ENCODE measurements at regions not wholly inside any gene's neighbourhood (a gene's known extent, or its start where the extent isn't known, plus 50 kb on each side); places are given as distances from the start of the nearest gene placed in this dataset.

DNA sequence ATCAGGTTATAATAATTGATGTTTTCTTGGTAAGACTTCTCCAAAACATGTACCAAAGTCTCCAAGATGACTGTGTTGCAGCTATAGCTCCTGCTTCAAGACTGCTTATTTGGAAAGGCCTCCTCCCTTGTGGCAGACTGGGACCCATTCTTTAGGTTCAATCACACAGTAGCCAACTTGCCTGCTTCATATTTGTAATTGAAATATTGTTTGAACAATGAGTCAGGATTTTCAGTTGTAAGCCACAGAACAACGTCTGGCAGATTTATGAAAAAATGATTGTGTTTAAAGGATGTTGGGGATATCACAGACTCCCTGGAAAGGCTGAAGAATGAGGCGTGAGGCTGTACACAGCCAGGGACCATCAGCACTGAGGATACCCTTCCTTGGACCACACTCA, 458.9 kb downstream of the MED10 start:
- no peak for TF ChIP-seq CTCF (IDR thresholded peaks at IDR 0.05)
- no peak for TF ChIP-seq EZH2phosphoT487 (IDR thresholded peaks at IDR 0.05)
- no peak for TF ChIP-seq EZH2 (IDR thresholded peaks at IDR 0.05)
- no peak for DNase-seq (ENCODE audit: low spot score)
- Histone ChIP-seq H3F3A (ENCODE audit: low read depth) (no peaks in the 10 kb centered on the region), H2AFZ (replicated peaks) (no peak overlapping the region), H4K20me1 (ENCODE audit: low read depth) (no peaks in the 10 kb centered on the region), H3K4me3 (no peak overlapping the region), H3K79me2 (ENCODE audit: low read depth) (no peaks in the 10 kb centered on the region), H3K4me1 (no peaks in the 10 kb centered on the region), H3K9ac (no peak overlapping the region), H3K27ac (no peak overlapping the region), H3K27me3 (no peaks in the 10 kb centered on the region), H3K9me3 (ENCODE audit: low read depth) (no peaks in the 10 kb centered on the region), H3K36me3 (no peaks in the 10 kb centered on the region), H3K4me2 (no peak overlapping the region)
- H3K9me3 Mint-ChIP-seq, result no peaks in the 10 kb centered on the region
- H3K27ac Mint-ChIP-seq, result no peak overlapping the region
- H3K4me3 Mint-ChIP-seq, result no peak overlapping the region
- H3K36me3 Mint-ChIP-seq, result no peaks in the 10 kb centered on the region
- H3K27me3 Mint-ChIP-seq (ENCODE audit: insufficient read depth, low read depth), result peaks cover 4% of the 10 kb centered on the region
- no peaks in the 10 kb centered on the region for H3K4me1 Mint-ChIP-seq

- TF ChIP-seq CTCF (IDR thresholded peaks at IDR 0.05) (no peak), EZH2 (IDR thresholded peaks at IDR 0.05) (no peak), EZH2phosphoT487 (IDR thresholded peaks at IDR 0.05) (no peak)
- H3K27me3 Mint-ChIP-seq (ENCODE audit: insufficient read depth, low read depth), result no peaks in the 10 kb centered on the region
- Histone ChIP-seq H3K27me3 (no peaks in the 10 kb centered on the region), H3K36me3 (no peaks in the 10 kb centered on the region), H3F3A (ENCODE audit: low read depth) (no peaks in the 10 kb centered on the region), H3K27ac (no peak overlapping the region), H3K4me2 (no peak overlapping the region), H3K4me3 (no peak overlapping the region), H2AFZ (replicated peaks) (no peak overlapping the region), H3K4me1 (no peaks in the 10 kb centered on the region), H3K79me2 (ENCODE audit: low read depth) (no peaks in the 10 kb centered on the region), H3K9ac (no peak overlapping the region), H3K9me3 (ENCODE audit: low read depth) (no peaks in the 10 kb centered on the region), H4K20me1 (ENCODE audit: low read depth) (no peaks in the 10 kb centered on the region)
- H3K27ac Mint-ChIP-seq, result no peak overlapping the region
- DNase-seq (ENCODE audit: low spot score), result no peak
- no peaks in the 10 kb centered on the region for H3K36me3 Mint-ChIP-seq
- H3K4me1 Mint-ChIP-seq, result no peaks in the 10 kb centered on the region
- H3K4me3 Mint-ChIP-seq, result no peak overlapping the region
- H3K9me3 Mint-ChIP-seq, result no peaks in the 10 kb centered on the region
Measured at GRCh38 chr5:5906778-5907177, 471.6 kb downstream of the MED10 start.

DNA sequence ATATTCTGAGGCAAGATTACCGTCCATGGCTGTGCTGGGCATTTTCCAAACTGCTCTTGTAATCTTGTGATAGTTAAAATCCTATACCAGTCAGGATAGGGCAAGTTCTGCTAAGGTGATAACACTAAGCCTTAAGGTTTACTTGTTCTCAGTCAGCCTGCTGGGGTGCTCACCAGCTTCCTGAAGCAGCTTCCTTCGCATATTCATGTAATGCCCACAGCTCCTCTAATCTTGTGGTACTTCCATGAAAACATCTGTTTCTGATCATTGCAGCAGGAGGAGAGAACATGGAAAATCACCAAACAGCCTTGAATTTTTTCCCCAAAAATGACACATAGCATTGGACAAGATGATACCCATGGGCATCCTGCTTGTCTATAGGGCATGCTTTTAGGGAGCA, 473.2 kb downstream of the MED10 start:
- Histone ChIP-seq H3K27me3 (no peaks in the 10 kb centered on the region), H3K4me3 (no peak overlapping the region), H3K9me3 (ENCODE audit: low read depth) (no peaks in the 10 kb centered on the region), H3K36me3 (no peaks in the 10 kb centered on the region), H3K4me1 (no peaks in the 10 kb centered on the region), H3K27ac (no peak overlapping the region), H4K20me1 (ENCODE audit: low read depth) (no peaks in the 10 kb centered on the region), H3K4me2 (no peak overlapping the region), H2AFZ (replicated peaks) (no peak overlapping the region), H3K9ac (no peak overlapping the region), H3F3A (ENCODE audit: low read depth) (no peaks in the 10 kb centered on the region), H3K79me2 (ENCODE audit: low read depth) (no peaks in the 10 kb centered on the region)
- Mint-ChIP-seq H3K9me3 (no peaks in the 10 kb centered on the region), H3K27ac (no peak overlapping the region), H3K27me3 (ENCODE audit: insufficient read depth, low read depth) (no peaks in the 10 kb centered on the region), H3K36me3 (no peaks in the 10 kb centered on the region), H3K4me1 (no peaks in the 10 kb centered on the region), H3K4me3 (no peak overlapping the region)
- DNase-seq (ENCODE audit: low spot score), result no peak
- no peak for TF ChIP-seq CTCF (IDR thresholded peaks at IDR 0.05)
- TF ChIP-seq EZH2phosphoT487 (IDR thresholded peaks at IDR 0.05), result no peak
- no peak for TF ChIP-seq EZH2 (IDR thresholded peaks at IDR 0.05)

DNA sequence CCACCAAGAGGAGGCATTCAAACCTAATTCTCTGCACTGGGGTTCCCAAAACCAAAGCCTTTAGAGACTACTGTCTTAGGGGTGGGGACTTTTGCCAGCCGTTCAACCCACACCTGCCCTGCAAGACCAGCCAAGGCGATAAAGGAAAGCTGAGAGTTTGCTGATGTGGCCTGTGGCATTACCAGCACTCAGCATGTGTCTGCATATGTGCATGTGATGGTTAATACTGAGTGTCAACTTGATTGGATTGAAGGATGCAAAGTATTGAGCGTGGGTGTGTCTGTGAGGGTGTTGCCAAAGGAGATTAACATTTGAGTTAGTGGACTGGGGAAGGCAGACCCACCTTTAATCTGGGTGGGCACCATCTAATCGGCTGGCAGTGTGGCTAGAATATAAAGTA, 474.2 kb downstream of the MED10 start:
- H3K9me3 ChIP-seq (ENCODE audit: low read depth), result no peaks in the 10 kb centered on the region
- no peak overlapping the region for H3K4me2 ChIP-seq
- H3K27ac Mint-ChIP-seq, result no peak overlapping the region
- H3K36me3 Mint-ChIP-seq, result no peaks in the 10 kb centered on the region
- no peaks in the 10 kb centered on the region for H3K4me1 ChIP-seq
- H3K9ac ChIP-seq, result no peak overlapping the region
- H2AFZ ChIP-seq (replicated peaks), result no peak overlapping the region
- H3K4me3 Mint-ChIP-seq, result no peak overlapping the region
- no peak overlapping the region for H3K27ac ChIP-seq
- no peak overlapping the region for H3K4me3 ChIP-seq
- no peak for TF ChIP-seq EZH2phosphoT487 (IDR thresholded peaks at IDR 0.05)
- TF ChIP-seq CTCF (IDR thresholded peaks at IDR 0.05), result no peak
- TF ChIP-seq EZH2 (IDR thresholded peaks at IDR 0.05), result no peak
- no peaks in the 10 kb centered on the region for H3K79me2 ChIP-seq (ENCODE audit: low read depth)
- no peaks in the 10 kb centered on the region for H3K4me1 Mint-ChIP-seq
- no peaks in the 10 kb centered on the region for H3F3A ChIP-seq (ENCODE audit: low read depth)
- H3K9me3 Mint-ChIP-seq, result no peaks in the 10 kb centered on the region
- no peaks in the 10 kb centered on the region for H3K36me3 ChIP-seq
- H3K27me3 Mint-ChIP-seq (ENCODE audit: insufficient read depth, low read depth), result no peaks in the 10 kb centered on the region
- DNase-seq (ENCODE audit: low spot score), result no peak
- no peaks in the 10 kb centered on the region for H3K27me3 ChIP-seq
- no peaks in the 10 kb centered on the region for H4K20me1 ChIP-seq (ENCODE audit: low read depth)

Measured in neural progenitor cell (in vitro differentiated cells).